Cerebellar cortex (tissue), 1 donor: ENCODE measurements at regions not wholly inside any gene's neighbourhood (a gene's known extent, or its start where the extent isn't known, plus 50 kb on each side); places are given as distances from the start of the nearest gene placed in this dataset.

ENCODE experiments used
- DNase-seq: peaks from one replicate; pipeline ENCODE4 v3.0.0-alpha.2; 2015; ENCODE audit warnings: low spot score

- DNase-seq = no peak
Measured at GRCh38 chr4:122203407-122203806, 51.3 kb downstream of the BLTP1 start.

- peak; percentile 5 for DNase-seq
Measured at GRCh38 chr4:122205687-122206086, 53.6 kb downstream of the BLTP1 start.

GRCh38 chr4:122212880-122213279, 60.7 kb downstream of the BLTP1 start:
- DNase-seq = no peak

GRCh38 chr4:122218762-122219161, 66.6 kb downstream of the BLTP1 start:
- peak; percentile 5 for DNase-seq

- no peak for DNase-seq
Measured at GRCh38 chr4:122219356-122219755, 67.2 kb downstream of the BLTP1 start.

- no peak for DNase-seq
Measured at GRCh38 chr4:122221322-122221721, 69.2 kb downstream of the BLTP1 start.

- no peak for DNase-seq
Measured at GRCh38 chr4:122224348-122224747, 72.2 kb downstream of the BLTP1 start.

GRCh38 chr4:122227202-122227601, 75.1 kb downstream of the BLTP1 start:
- no peak for DNase-seq

- DNase-seq = peak; percentile 5
Measured at GRCh38 chr4:122229857-122230256, 77.7 kb downstream of the BLTP1 start.

GRCh38 chr4:122232633-122233032, 80.5 kb downstream of the BLTP1 start:
- DNase-seq = no peak

GRCh38 chr4:122234686-122235085, 82.6 kb downstream of the BLTP1 start:
- no peak for DNase-seq

- DNase-seq = no peak
Measured at GRCh38 chr4:122243785-122244184, 91.7 kb downstream of the BLTP1 start.

- DNase-seq = no peak
Measured at GRCh38 chr4:122244764-122245163, 92.6 kb downstream of the BLTP1 start.

GRCh38 chr4:122246551-122246950, 94.4 kb downstream of the BLTP1 start:
- no peak for DNase-seq

- no peak for DNase-seq
Measured at GRCh38 chr4:122249357-122249756, 97.2 kb downstream of the BLTP1 start.

- DNase-seq = no peak
Measured at GRCh38 chr4:122252584-122252983, 100.5 kb downstream of the BLTP1 start.

GRCh38 chr4:122259849-122260248, 107.7 kb downstream of the BLTP1 start:
- no peak for DNase-seq

- DNase-seq = no peak
Measured at GRCh38 chr4:122276359-122276758, 102.5 kb upstream of the ADAD1 start.

- DNase-seq = no peak
Measured at GRCh38 chr4:122278976-122279375, 99.8 kb upstream of the ADAD1 start.

GRCh38 chr4:122279670-122280069, 99.1 kb upstream of the ADAD1 start:
- DNase-seq = no peak

GRCh38 chr4:122285285-122285684, 93.5 kb upstream of the ADAD1 start:
- DNase-seq = no peak

GRCh38 chr4:122293374-122294365, 85.1 kb upstream of the ADAD1 start:
- DNase-seq = peak; percentile 60

GRCh38 chr4:122297694-122298093, 81.1 kb upstream of the ADAD1 start:
- DNase-seq = no peak

GRCh38 chr4:122300776-122301175, 78.0 kb upstream of the ADAD1 start:
- DNase-seq = no peak
